ENCODE measurements at regions not wholly inside any gene's neighbourhood (a gene's known extent, or its start where the extent isn't known, plus 50 kb on each side); places are given as distances from the start of the nearest gene placed in this dataset.

GRCh38 chr3:124512881-124513609 is 217.2 kb upstream of the UMPS start:
- DNase-seq, result no peak

DNA sequence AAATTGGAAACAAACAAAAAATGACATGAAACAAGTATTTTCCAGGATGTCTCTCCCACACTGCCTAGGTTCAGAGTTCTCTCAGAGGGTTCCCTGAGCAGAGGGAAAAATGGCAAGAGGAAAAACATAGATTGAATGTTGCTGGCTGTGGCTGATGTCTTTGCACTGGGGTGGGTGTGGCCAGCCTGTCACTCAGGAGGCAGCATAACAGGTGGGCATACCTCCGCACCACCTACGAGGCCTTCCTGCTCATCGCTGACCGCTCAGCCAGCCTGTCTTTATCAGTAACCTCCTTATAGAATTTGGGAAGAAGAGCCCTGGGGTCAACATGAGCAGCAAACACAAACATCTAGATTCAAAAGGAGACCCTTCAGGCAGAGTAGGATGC is 216.6 kb upstream of the UMPS start:
- DNase-seq, result no peak

DNA sequence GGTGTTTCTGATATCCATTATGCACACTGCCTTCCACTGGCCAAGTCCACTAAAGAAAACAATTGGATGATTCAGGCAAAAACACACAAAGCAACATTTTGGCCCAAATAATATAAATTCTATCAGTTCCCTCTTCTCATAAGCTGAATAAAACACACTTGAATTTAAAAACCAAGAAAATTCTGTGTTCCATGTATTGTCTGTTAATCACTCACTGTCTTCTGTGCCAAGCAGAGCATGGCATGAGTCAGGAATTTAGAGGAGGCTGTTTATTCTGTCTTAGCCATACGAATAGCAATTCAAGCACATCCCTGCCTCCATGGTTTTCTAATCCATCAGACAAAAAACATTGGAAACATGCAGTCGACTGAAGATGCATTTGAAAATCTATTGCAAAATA is 215.6 kb upstream of the UMPS start:
- DNase-seq, result no peak

GRCh38 chr3:124516333-124516732 is 213.9 kb upstream of the UMPS start:
- no peak for DNase-seq

DNA sequence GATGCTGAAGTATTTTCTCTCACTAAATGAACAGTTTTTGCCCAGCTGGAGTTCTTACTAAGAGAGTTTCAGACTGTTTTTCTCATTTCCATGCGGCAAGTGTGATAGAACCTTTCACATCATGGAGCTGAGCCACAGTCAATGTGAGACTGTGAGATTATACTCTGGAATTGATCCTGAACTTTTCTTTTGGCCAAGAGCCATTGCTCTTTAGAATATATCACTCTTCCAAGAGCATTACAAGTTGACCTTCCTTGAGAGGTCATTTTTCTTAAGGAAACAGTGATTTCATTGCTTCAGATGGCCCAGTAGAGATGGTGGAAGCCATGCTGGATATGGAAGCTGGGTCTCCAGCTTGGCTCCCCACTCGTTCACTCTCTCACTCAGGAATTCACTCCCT is 212.9 kb upstream of the UMPS start:
- DNase-seq, result no peak

DNA sequence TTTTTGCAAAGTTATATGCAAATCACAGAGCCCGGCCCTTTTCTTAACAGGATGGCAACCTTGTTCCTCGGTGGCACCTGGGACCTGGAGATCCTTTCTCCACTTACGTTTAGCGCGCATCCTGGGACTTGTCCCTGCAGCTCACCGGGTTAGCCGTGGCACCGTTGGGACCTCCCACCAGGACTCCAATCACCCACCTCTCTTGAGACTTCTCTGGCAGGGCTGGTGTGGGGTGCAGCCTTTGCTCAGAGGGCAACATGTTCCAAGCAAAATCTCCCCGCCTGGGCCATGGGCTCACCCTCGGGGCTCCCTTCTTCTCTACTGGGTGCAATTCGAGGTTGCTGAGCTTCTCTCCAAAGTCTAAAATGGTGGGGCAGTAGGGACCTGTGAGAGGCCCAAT is 211.9 kb upstream of the UMPS start:
- no peak for DNase-seq

GRCh38 chr3:124519591-124520194 is 210.6 kb upstream of the UMPS start:
- DNase-seq, result no peak

GRCh38 chr3:124520970-124521369 is 209.3 kb upstream of the UMPS start:
- DNase-seq, result no peak

DNA sequence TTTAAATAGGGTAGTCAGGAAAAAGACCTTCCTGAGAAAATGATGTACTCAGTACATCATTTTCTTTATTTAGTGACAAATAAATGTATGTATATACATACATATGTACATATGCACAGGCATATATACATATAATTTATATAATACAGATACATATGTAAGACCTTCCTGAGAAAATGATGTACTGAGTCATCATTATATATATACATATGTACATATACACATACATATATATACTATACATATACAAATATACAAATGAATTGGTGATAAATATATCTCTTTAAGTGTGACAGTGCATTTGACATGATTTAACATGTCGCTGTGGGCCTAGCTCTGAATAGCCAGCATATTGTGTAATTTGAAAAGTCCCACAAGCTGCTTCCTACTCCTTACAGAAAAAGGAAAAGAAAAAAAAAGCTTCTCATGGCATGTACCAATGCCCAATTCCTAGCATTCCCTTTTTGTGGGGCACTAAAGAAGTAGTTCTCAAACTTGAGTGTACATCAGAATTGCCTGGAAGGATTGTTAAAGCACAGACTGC is 208.1 kb upstream of the UMPS start:
- DNase-seq, result no peak

DNA sequence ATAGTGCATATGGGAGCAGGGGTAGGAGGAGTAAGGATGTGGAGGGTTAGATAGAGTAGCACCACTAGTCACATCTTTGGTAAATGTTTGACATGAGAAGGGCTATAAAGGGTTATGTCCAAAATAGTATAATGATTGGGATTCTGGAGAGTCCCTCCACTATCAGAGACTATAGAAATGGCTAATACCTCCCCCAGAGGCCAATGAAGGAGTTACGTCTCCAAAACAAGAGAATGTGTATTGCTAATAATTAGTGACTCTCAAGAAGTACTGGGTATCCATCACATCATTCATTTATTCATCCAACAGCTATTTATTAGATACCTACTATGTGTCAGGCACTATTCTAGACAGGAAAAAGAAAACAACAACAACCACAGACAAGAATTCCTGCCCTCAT is 203.7 kb upstream of the UMPS start:
- no peak for DNase-seq

DNA sequence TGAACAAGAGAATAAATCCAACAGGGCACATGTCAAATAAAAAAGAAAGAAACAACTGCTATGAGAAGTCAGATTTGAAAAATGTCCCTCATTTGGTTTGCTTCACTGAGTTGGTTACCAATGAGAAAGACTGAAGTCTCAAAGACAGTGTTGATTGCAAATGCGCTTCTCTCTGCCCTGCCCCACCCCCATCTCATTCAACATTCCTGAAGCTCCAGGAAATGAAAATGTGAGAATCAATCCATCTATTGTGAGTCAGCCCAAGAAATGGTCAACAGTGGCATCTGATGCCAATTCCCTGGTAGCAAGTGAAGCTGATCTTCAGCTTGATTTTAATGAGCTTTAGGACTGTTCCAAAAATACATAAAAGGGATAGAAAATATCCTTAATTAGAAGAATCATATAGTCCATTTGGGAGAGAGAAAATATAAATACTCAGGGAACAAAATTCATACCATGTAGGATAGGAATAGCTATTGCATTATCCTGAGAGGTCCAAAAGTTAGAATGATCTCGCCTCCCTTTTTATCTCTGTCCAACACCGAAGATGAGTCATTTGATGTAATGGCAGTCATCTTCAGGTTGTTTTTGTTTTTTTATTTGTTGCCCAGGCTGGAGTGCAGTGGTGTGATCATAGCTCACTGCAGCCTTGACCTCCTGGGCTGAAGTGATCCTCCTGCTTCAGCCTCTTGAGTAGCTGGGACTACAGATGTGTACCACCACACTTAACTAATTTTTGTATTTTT is 200.3 kb upstream of the UMPS start:
- DNase-seq, result no peak

DNA sequence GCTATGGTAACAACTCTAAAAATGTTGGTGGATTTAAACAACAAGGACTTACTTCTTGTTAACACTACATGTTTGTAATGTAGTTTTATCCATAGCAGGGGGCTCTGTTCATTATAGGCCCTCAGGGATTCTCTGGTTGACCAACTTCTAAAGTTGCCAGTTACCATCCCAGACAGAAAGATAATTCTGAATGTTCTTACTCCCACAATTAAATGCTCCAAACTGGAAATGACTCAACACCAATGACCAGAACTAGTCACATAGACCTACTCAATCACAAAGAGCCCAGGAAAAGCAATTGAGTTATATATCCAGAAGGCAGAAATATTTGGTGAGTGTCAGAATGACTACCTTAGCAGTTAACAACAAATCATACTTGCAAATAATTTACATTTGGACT is 199.3 kb upstream of the UMPS start:
- DNase-seq, result no peak

GRCh38 chr3:124532071-124532470 is 198.2 kb upstream of the UMPS start:
- DNase-seq, result no peak

DNA sequence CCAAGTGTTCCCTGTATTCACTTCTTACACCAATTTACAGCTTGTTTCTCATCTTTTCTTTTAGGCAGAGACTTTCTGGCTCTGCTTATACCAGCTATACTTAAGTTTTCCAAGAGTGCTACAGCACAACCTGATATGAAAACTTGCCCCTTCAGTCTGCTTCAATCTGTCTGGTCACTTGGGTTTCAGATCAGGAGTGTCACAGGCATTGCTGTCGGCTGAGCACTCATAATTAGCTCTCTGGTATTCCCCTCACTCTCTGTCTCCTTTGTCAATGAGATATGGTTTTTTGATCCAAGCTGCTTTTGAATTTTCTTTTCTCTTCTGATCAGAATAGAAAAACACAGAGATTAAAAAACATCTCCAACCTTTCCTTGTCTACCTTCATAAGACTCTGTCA is 194.9 kb upstream of the UMPS start:
- DNase-seq, result no peak

GRCh38 chr3:124540550-124541211 is 189.6 kb upstream of the UMPS start:
- DNase-seq, result no peak

GRCh38 chr3:124542214-124542869 is 187.9 kb upstream of the UMPS start:
- DNase-seq, result no peak

DNA sequence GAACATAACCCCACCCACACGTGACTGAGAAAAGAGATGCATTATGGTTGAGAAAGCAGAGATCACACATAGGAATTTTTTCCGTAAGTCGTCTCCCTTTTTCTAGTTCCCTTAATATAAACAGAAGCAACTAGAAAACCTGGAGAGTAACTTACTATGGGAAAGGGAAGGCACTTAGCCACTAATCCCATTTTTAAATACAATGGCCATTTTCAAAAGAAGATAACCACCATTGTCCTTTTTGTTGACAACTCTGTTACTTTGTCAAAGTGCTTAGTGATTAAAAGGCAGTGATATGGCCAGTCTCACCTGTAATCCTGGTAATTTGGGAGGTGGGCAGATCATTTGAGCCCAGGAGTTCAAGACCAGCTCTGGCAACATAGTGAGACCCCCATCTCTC is 184.4 kb upstream of the UMPS start:
- DNase-seq, result no peak

GRCh38 chr3:124552224-124552623 is 178.0 kb upstream of the UMPS start:
- DNase-seq, result no peak

- no peak for DNase-seq
Measured at GRCh38 chr3:124553178-124553577, 177.1 kb upstream of the UMPS start.

DNA sequence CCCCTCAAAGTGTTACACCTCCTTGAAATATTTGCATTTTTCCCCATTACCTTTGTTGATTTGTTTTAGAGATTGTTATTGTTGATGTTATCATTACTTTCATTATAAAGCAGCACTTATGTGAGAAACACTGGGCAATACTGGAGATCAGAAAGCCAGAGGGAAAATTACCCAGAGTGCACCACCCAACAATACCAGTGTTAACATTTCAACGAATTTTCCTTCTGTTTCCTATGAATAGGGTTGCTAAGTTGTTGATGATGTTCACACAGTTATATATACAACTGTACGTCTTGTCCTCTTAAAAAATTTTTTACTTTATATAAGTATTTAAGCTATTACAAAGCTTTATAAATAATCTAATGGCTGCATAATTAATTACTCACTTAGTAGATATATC is 173.6 kb upstream of the UMPS start:
- no peak for DNase-seq

- DNase-seq, result no peak
Measured at GRCh38 chr3:124557433-124558232, 172.6 kb upstream of the UMPS start.

Measured in NK-92 treated with Interleukin-12 subunit alpha and Interleukin-12 subunit beta, amount 100 ng/mL, for 24 hours (cell line).